Endodermal cell (in vitro differentiated cells): ENCODE measurements at regions not wholly inside any gene's neighbourhood (a gene's known extent, or its start where the extent isn't known, plus 50 kb on each side); places are given as distances from the start of the nearest gene placed in this dataset.

ENCODE experiments used
- DNase-seq: peaks from one replicate; pipeline ENCODE4 v3.0.0-alpha.2; 2017
- H3K27ac ChIP-seq: 2 replicates; pipeline ENCODE4 v1.5.1; 2013; ENCODE audit warnings: mild to moderate bottlenecking, low read depth, low read length, moderate library complexity
- H3K27me3 ChIP-seq: 2 replicates; pipeline ENCODE4 v1.6.1; 2013; ENCODE audit warnings: mild to moderate bottlenecking, low read length, moderate library complexity; ENCODE audit not compliant: insufficient read depth, control insufficient read depth, poor library complexity, severe bottlenecking
- H3K36me3 ChIP-seq: 2 replicates; pipeline ENCODE4 v1.7.0; 2013; ENCODE audit warnings: mild to moderate bottlenecking, low read length, moderate library complexity; ENCODE audit not compliant: control insufficient read depth, insufficient read depth
- H3K4me1 ChIP-seq: one replicate; pipeline ENCODE4 v1.7.0; 2013; ENCODE audit warnings: low read length; ENCODE audit not compliant: control insufficient read depth, insufficient read depth
- H3K4me3 ChIP-seq: 2 replicates; pipeline ENCODE4 v1.5.1; 2013; ENCODE audit warnings: mild to moderate bottlenecking, low read length, moderate library complexity
- H3K9ac ChIP-seq: 2 replicates; pipeline ENCODE4 v1.6.1; 2013; ENCODE audit warnings: mild to moderate bottlenecking, low read length, moderate library complexity; ENCODE audit not compliant: poor library complexity, severe bottlenecking; ENCODE audit errors: extremely low read depth
- H3K9me3 ChIP-seq: 2 replicates; pipeline ENCODE4 v1.6.1; 2013; ENCODE audit warnings: mild to moderate bottlenecking, low read length, moderate library complexity; ENCODE audit not compliant: control insufficient read depth
- H3K27ac Mint-ChIP-seq: 2 replicates; pipeline ENCODE4 v1.8.0; 2020; ENCODE audit warnings: mixed read lengths
- H3K27me3 Mint-ChIP-seq: 2 replicates; pipeline ENCODE4 v1.8.0; 2021; ENCODE audit warnings: mild to moderate bottlenecking, mixed read lengths; ENCODE audit not compliant: insufficient read depth
- H3K36me3 Mint-ChIP-seq: 2 replicates; pipeline ENCODE4 v1.8.0; 2020; ENCODE audit warnings: low read depth, mixed read lengths
- H3K4me1 Mint-ChIP-seq: 2 replicates; pipeline ENCODE4 v1.8.0; 2020; ENCODE audit warnings: mixed read lengths
- H3K4me3 Mint-ChIP-seq: 2 replicates; pipeline ENCODE4 v1.8.0; 2020; ENCODE audit warnings: mild to moderate bottlenecking, moderate library complexity, mixed read lengths
- H3K9me3 Mint-ChIP-seq: 2 replicates; pipeline ENCODE4 v1.8.0; 2020; ENCODE audit warnings: mild to moderate bottlenecking, mixed read lengths
- WGBS, 2 experiments: methylation state at CpG; one replicate each; pipeline versions ENCODE4 v1.1.5 to v1.1.7; 2013; ENCODE audit warnings: missing lambda C conversion rate in 2 of 2, mixed read lengths in 1 of 2; ENCODE audit not compliant: insufficient coverage in 1 of 2, insufficient read length in 1 of 2; 5-methylcytosine and 5-hydroxymethylcytosine counted together
- TF ChIP-seq, protein P1 (sequence below): fragments of 200-600 bp; sonication (generic); conservative IDR thresholded peaks from 2 replicates; pipeline ENCODE4 v1.5.0; 2021; ENCODE audit warnings: antibody characterized with exemption, mild to moderate bottlenecking

GRCh38 chr10:128853537-128853936 lies 613.5 kb upstream of the MGMT start:
- Histone ChIP-seq H3K4me1 (no peaks in the 10 kb centered on the region), H3K27me3 (no peaks in the 10 kb centered on the region), H3K4me3 (no peak overlapping the region), H3K27ac (no peak overlapping the region), H3K9me3 (no peaks in the 10 kb centered on the region), H3K9ac (no peak overlapping the region), H3K36me3 (no peaks in the 10 kb centered on the region)
- Mint-ChIP-seq H3K27me3 (peaks cover 2% of the 10 kb centered on the region), H3K4me1 (peaks cover 3% of the 10 kb centered on the region), H3K27ac (no peak overlapping the region), H3K36me3 (no peaks in the 10 kb centered on the region), H3K4me3 (no peak overlapping the region), H3K9me3 (no peaks in the 10 kb centered on the region)
- TF ChIP-seq, protein P1, sequence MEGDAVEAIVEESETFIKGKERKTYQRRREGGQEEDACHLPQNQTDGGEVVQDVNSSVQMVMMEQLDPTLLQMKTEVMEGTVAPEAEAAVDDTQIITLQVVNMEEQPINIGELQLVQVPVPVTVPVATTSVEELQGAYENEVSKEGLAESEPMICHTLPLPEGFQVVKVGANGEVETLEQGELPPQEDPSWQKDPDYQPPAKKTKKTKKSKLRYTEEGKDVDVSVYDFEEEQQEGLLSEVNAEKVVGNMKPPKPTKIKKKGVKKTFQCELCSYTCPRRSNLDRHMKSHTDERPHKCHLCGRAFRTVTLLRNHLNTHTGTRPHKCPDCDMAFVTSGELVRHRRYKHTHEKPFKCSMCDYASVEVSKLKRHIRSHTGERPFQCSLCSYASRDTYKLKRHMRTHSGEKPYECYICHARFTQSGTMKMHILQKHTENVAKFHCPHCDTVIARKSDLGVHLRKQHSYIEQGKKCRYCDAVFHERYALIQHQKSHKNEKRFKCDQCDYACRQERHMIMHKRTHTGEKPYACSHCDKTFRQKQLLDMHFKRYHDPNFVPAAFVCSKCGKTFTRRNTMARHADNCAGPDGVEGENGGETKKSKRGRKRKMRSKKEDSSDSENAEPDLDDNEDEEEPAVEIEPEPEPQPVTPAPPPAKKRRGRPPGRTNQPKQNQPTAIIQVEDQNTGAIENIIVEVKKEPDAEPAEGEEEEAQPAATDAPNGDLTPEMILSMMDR, result no peak
- DNase-seq, result no peak
- 90% methylated on average over 7 of the region's 8 CpGs; no CpG with 5 or more reads in 1 of the 2 experiments for WGBS, 2 experiments

DNA sequence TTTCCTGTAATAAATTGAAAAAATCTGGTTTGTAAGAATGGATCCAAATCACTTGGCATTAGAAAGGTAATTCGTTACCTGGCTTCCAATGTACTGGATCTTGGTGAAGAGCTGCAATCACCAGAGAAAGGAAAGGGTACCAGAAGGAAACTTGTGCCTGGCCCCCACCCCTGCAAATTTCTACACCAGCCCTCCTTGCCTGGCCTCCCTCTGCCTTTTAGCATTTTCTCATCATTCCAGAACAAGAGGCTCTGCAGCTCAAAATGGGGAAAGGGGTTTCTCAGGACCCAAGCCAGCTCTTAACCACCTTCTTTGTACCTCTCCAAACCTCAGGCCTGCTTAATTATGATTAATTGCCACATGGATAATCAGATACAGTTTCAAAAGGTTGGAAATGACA lies 612.8 kb upstream of the MGMT start:
- Histone ChIP-seq H3K27ac (no peak overlapping the region), H3K9ac (no peak overlapping the region), H3K36me3 (no peaks in the 10 kb centered on the region), H3K4me1 (no peaks in the 10 kb centered on the region), H3K4me3 (no peak overlapping the region), H3K9me3 (no peaks in the 10 kb centered on the region), H3K27me3 (no peaks in the 10 kb centered on the region)
- no peaks in the 10 kb centered on the region for H3K27me3 Mint-ChIP-seq
- peaks cover 3% of the 10 kb centered on the region for H3K4me1 Mint-ChIP-seq
- 94% methylated on average over 1 of the region's 1 CpG; no CpG with 5 or more reads in 1 of the 2 experiments for WGBS, 2 experiments
- no peak overlapping the region for H3K27ac Mint-ChIP-seq
- H3K36me3 Mint-ChIP-seq, result no peaks in the 10 kb centered on the region
- no peaks in the 10 kb centered on the region for H3K9me3 Mint-ChIP-seq
- DNase-seq, result no peak
- TF ChIP-seq, protein P1, result no peak
- H3K4me3 Mint-ChIP-seq, result no peak overlapping the region

- Mint-ChIP-seq H3K27ac (no peak overlapping the region), H3K27me3 (no peaks in the 10 kb centered on the region), H3K4me3 (no peak overlapping the region), H3K36me3 (no peaks in the 10 kb centered on the region), H3K4me1 (peaks cover 3% of the 10 kb centered on the region), H3K9me3 (no peaks in the 10 kb centered on the region)
- TF ChIP-seq, protein P1, result no peak
- Histone ChIP-seq H3K27me3 (no peaks in the 10 kb centered on the region), H3K4me3 (no peak overlapping the region), H3K9me3 (no peaks in the 10 kb centered on the region), H3K36me3 (no peaks in the 10 kb centered on the region), H3K9ac (no peak overlapping the region), H3K4me1 (no peaks in the 10 kb centered on the region), H3K27ac (no peak overlapping the region)
- no peak for DNase-seq
- WGBS, 2 experiments, result 81% methylated on average over 5 of the region's 5 CpGs; no CpG with 5 or more reads in 1 of the 2 experiments
Observed at GRCh38 chr10:128854963-128855362, 612.1 kb upstream of the MGMT start.
